ENCODE measurements at regions not wholly inside any gene's neighbourhood (a gene's known extent, or its start where the extent isn't known, plus 50 kb on each side); places are given as distances from the start of the nearest gene placed in this dataset.
"Not testable (repeated sequence)": the region's sequence is repeated elsewhere in the genome, so short reads cannot be mapped to it uniquely, and the experiment has no call there.

GRCh38 chr7:98755138-98755898, 114.5 kb downstream of the TMEM130 start:
- TF ChIP-seq ZFX (IDR thresholded peaks at IDR 0.05), result no peak
- TF ChIP-seq CTCF (conservative IDR thresholded peaks at IDR 0.05), result no peak
- H3K27ac ChIP-seq, result no peak overlapping the region

GRCh38 chr7:98758157-98758556, 111.7 kb downstream of the TMEM130 start:
- no peak for TF ChIP-seq CTCF (conservative IDR thresholded peaks at IDR 0.05)
- TF ChIP-seq ZFX (IDR thresholded peaks at IDR 0.05), result no peak
- H3K27ac ChIP-seq, result no peak overlapping the region

DNA sequence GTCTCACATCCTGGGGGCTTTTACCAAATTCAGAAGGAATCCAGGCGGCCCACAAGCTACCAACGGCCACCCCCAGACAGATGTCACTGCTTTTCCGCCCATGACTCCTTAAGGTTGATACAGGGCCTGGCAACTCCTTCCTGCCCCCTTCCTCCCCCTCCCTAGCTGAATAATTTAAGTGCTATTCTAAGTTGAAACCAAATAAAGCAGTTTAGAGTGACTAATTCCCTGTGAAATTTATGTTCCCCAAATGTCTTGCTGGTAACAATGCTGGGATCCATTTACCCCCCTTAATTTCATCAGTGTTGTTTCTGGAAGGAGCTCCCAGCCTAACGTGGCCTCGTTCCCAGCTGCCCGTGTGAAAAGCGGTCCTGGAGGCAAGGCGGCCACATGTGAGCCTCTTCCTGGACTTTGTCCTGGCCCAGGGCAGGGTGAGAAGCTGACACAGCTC, 109.6 kb downstream of the TMEM130 start:
- TF ChIP-seq CTCF (conservative IDR thresholded peaks at IDR 0.05), result no peak
- TF ChIP-seq ZFX (IDR thresholded peaks at IDR 0.05), result no peak

DNA sequence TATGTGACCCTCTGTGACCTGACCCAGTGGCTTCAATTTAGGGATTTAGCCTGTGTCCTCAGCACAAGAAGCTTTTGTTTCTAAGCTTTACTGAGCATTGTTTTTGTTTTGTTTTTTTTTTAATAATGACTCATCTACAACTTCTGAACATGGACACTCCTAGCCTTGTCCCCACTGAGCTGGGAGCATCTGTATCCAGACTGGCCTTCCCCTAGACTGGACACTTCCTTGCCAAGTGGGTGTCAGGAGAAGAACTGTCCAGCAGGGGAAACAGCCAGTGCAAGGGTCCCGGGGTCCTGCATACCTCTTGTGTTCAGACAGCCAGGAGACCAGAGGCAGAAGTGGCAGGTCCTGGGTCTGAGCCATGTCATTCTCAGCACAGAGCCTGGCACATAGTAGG, 108.6 kb downstream of the TMEM130 start:
- no peak overlapping the region for H3K27ac ChIP-seq
- no peak for TF ChIP-seq ZFX (IDR thresholded peaks at IDR 0.05)
- TF ChIP-seq CTCF (conservative IDR thresholded peaks at IDR 0.05), result no peak

More for the DNA sequence above, 109.6 kb downstream of the TMEM130 start:
- no peak overlapping the region for H3K27ac ChIP-seq

- TF ChIP-seq CTCF (conservative IDR thresholded peaks at IDR 0.05) (no peak), ZFX (IDR thresholded peaks at IDR 0.05) (no peak)
- H3K27ac ChIP-seq, result no peak overlapping the region
Measured at GRCh38 chr7:98762620-98763019, 107.2 kb downstream of the TMEM130 start.

DNA sequence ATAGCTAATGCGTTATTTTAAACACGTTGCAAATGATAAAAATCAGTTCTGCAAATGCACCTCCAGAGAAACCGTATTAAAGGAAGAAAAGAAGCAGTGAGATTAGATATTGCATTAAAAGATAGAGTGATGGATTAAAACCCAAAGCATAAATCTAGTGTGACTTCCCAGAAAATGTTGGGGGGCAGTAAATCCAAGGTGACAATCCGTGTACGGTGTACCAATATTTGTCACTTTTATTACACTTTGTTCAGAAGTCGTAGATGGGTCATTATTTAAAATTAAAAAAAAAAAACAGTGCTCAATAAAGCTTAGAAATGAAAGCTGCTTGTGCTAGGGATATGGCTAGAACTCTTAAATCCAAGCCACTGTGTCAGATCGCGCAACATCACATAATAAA, 106.4 kb downstream of the TMEM130 start:
- no peak for TF ChIP-seq CTCF (conservative IDR thresholded peaks at IDR 0.05)
- no peak for TF ChIP-seq ZFX (IDR thresholded peaks at IDR 0.05)
- H3K27ac ChIP-seq, result no peak overlapping the region

- no peak for TF ChIP-seq CTCF (conservative IDR thresholded peaks at IDR 0.05)
- no peak for TF ChIP-seq ZFX (IDR thresholded peaks at IDR 0.05)
- no peak overlapping the region for H3K27ac ChIP-seq
Measured at GRCh38 chr7:98764946-98765345, 104.9 kb downstream of the TMEM130 start.

DNA sequence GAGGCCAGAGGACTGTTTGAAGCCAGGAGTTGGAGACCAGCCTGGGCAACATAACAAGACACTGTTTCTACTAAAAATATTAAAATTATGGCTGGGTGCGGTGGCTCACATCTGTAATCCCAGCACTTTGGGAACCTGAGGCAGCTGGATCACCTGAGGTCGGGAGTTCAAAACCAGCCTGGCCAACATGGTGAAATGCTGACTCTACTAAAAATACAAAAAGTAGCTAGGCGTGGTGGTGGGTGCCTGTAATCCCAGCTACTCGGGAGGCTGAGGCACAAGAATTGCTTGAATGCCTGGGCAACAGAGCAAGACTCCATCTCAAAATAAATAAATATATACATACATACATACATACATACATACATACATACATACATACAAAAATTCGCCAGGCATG, 99.7 kb downstream of the TMEM130 start:
- H3K27ac ChIP-seq, result not testable (repeated sequence)
